AG04450 (cell line): ENCODE measurements at regions not wholly inside any gene's neighbourhood (a gene's known extent, or its start where the extent isn't known, plus 50 kb on each side); places are given as distances from the start of the nearest gene placed in this dataset.

ENCODE experiments used
- CTCF ChIA-PET: fragments of 300-600, 350-600 bp; formaldehyde crosslinking; extraction: SDS; loops from one replicate; lab custom pipeline; 2022; ENCODE audit warnings: antibody characterized with exemption, inconsistent platforms; lab: Charles Lee
- POLR2A ChIA-PET: fragments of 350-600 bp; formaldehyde crosslinking; extraction: SDS; loops from one replicate; lab custom pipeline; 2021; ENCODE audit warnings: antibody characterized with exemption, inconsistent platforms; lab: Yijun Ruan, JAX
- DNase-seq: peaks from one replicate; pipeline ENCODE4 v3.0.0-alpha.2; 2011; ENCODE audit warnings: low read depth, low spot score
- H3K27ac ChIP-seq: one replicate; pipeline ENCODE4 v1.5.1; 2012; ENCODE audit warnings: low read depth, low read length, control low read depth
- H3K27me3 ChIP-seq: one replicate; pipeline ENCODE4 v1.6.0; 2012; ENCODE audit warnings: low read length; ENCODE audit not compliant: control insufficient read depth, insufficient read depth
- H3K4me3 ChIP-seq: 2 replicates; pipeline ENCODE4 v1.5.1; 2011; ENCODE audit warnings: mild to moderate bottlenecking, low read depth, low read length, control low read depth
- H3K9me3 ChIP-seq: 2 replicates; pipeline ENCODE4 v1.5.1; 2012; ENCODE audit warnings: low read length; ENCODE audit not compliant: control insufficient read depth, insufficient read depth
- CTCF ChIP-seq: IDR thresholded peaks from 2 replicates; pipeline ENCODE4 v1.5.1; 2011; ENCODE audit warnings: low read depth, low read length, control low read depth, inconsistent platforms

- POLR2A ChIA-PET, result no interaction called here
- DNase-seq, result no peak
- no peak for TF ChIP-seq CTCF
- Histone ChIP-seq H3K27ac (no peak overlapping the region), H3K4me3 (no peak overlapping the region), H3K9me3 (no peaks in the 10 kb centered on the region), H3K27me3 (no peaks in the 10 kb centered on the region)
- CTCF ChIA-PET, result interaction anchor here (1.0 kb wide), 1 partner anchor 12 kb away, joined by 3 read pairs; no protein-coding TSS in a partner anchor
These were observed 320.2 kb downstream of the MAT2B start for GRCh38 chr5:163825661-163826060.

- H3K9me3 ChIP-seq, result no peaks in the 10 kb centered on the region
- H3K27ac ChIP-seq, result no peak overlapping the region
- H3K4me3 ChIP-seq, result no peak overlapping the region
- TF ChIP-seq CTCF, result no peak
- DNase-seq, result no peak
- ChIA-PET POLR2A (no interaction called here), CTCF (interaction anchor here (1.0 kb wide), 1 partner anchor 12 kb away, joined by 3 read pairs; no protein-coding TSS in a partner anchor)
- H3K27me3 ChIP-seq, result no peaks in the 10 kb centered on the region
These were observed 320.8 kb downstream of the MAT2B start for GRCh38 chr5:163826201-163826600.

- no peak for DNase-seq
- Histone ChIP-seq H3K27me3 (no peaks in the 10 kb centered on the region), H3K27ac (no peak overlapping the region), H3K9me3 (no peaks in the 10 kb centered on the region), H3K4me3 (no peak overlapping the region)
- no peak for TF ChIP-seq CTCF
- POLR2A ChIA-PET, result no interaction called here
- CTCF ChIA-PET, result no interaction called here
These were observed 326.7 kb downstream of the MAT2B start for GRCh38 chr5:163832155-163832554.

GRCh38 chr5:163838738-163839137, 333.3 kb downstream of the MAT2B start:
- POLR2A ChIA-PET, result no interaction called here
- DNase-seq, result no peak
- H3K27me3 ChIP-seq, result no peaks in the 10 kb centered on the region
- H3K27ac ChIP-seq, result no peak overlapping the region
- CTCF ChIA-PET, result no interaction called here
- TF ChIP-seq CTCF, result no peak
- no peaks in the 10 kb centered on the region for H3K9me3 ChIP-seq
- H3K4me3 ChIP-seq, result no peak overlapping the region

GRCh38 chr5:163846512-163846911, 341.1 kb downstream of the MAT2B start:
- Histone ChIP-seq H3K9me3 (peaks cover 2% of the 10 kb centered on the region; the same call in 1 of the 2 replicates), H3K27ac (no peak overlapping the region), H3K4me3 (no peak overlapping the region), H3K27me3 (no peaks in the 10 kb centered on the region)
- peak; percentile 44 for DNase-seq
- POLR2A ChIA-PET, result interaction anchor here (0.5 kb wide), 1 partner anchor 21 kb away, joined by 5 read pairs; no protein-coding TSS in a partner anchor
- CTCF ChIA-PET, result no interaction called here
- no peak for TF ChIP-seq CTCF
